ENCODE measurements at regions not wholly inside any gene's neighbourhood (a gene's known extent, or its start where the extent isn't known, plus 50 kb on each side); places are given as distances from the start of the nearest gene placed in this dataset.
A peak's percentile ranks its signal among the peaks of the same experiment; 100 is the strongest.

- peaks cover 2 to 38% (median 11%) of the 10 kb centered on the region in 5 donors for H3K27me3 Mint-ChIP-seq
- H3K27ac Mint-ChIP-seq, result no peak overlapping the region
- DNase-seq (no peak), ATAC-seq (no peak)
- POLR2A ChIA-PET, result no interaction called here
- no peaks in the 10 kb centered on the region for H3K9me3 Mint-ChIP-seq
- no peaks in the 10 kb centered on the region for H3K4me1 Mint-ChIP-seq
- H3K4me3 Mint-ChIP-seq, result no peak overlapping the region
- peaks cover 0 to 4% (median 0%) of the 10 kb centered on the region in 3 donors for H3K36me3 Mint-ChIP-seq
These were observed 436.9 kb upstream of the GYPC start for GRCh38 chr2:126219081-126219480.

- no peak for ATAC-seq
- peaks cover 0 to 4% (median 0%) of the 10 kb centered on the region in 3 donors for H3K36me3 Mint-ChIP-seq
- H3K27ac Mint-ChIP-seq, result no peak overlapping the region
These were observed 435.6 kb upstream of the GYPC start for GRCh38 chr2:126220331-126220730.

GRCh38 chr2:126221506-126221905 lies 434.5 kb upstream of the GYPC start:
- no peak overlapping the region for H3K27ac Mint-ChIP-seq
- H3K36me3 Mint-ChIP-seq, result peaks cover 0 to 4% (median 0%) of the 10 kb centered on the region in 3 donors
- POLR2A ChIA-PET, result no interaction called here
- no peaks in the 10 kb centered on the region for H3K4me1 Mint-ChIP-seq
- no peak for ATAC-seq
- H3K4me3 Mint-ChIP-seq, result no peak overlapping the region
- H3K27me3 Mint-ChIP-seq, result peaks cover 1 to 38% (median 8%) of the 10 kb centered on the region in 5 donors
- DNase-seq, result no peak
- no peaks in the 10 kb centered on the region for H3K9me3 Mint-ChIP-seq

More at GRCh38 chr2:126220331-126220730, 435.6 kb upstream of the GYPC start:
- no peaks in the 10 kb centered on the region for H3K4me1 Mint-ChIP-seq
- no peak for DNase-seq
- no peak overlapping the region for H3K4me3 Mint-ChIP-seq
- POLR2A ChIA-PET, result interaction anchor here (0.7 kb wide), 1 partner anchor 31 kb away, joined by 4 read pairs; no protein-coding TSS in a partner anchor
- H3K9me3 Mint-ChIP-seq, result no peaks in the 10 kb centered on the region
- H3K27me3 Mint-ChIP-seq, result peaks cover 2 to 38% (median 11%) of the 10 kb centered on the region in 5 donors

- Mint-ChIP-seq H3K27me3 (peaks cover 0 to 36% (median 7%) of the 10 kb centered on the region in 5 donors), H3K36me3 (peaks cover 0 to 4% (median 0%) of the 10 kb centered on the region in 3 donors), H3K4me1 (no peaks in the 10 kb centered on the region), H3K9me3 (no peaks in the 10 kb centered on the region), H3K27ac (peak overlapping the region in 1 of 10 donors; percentile 7), H3K4me3 (no peak overlapping the region)
- POLR2A ChIA-PET, result no interaction called here
- DNase-seq, result no peak
- ATAC-seq, result no peak
These were observed 433.7 kb upstream of the GYPC start for GRCh38 chr2:126222278-126222677.

GRCh38 chr2:126224776-126225175 lies 431.2 kb upstream of the GYPC start:
- Mint-ChIP-seq H3K36me3 (peaks cover 0 to 5% (median 0%) of the 10 kb centered on the region in 3 donors), H3K9me3 (peaks cover 0 to 6% (median 2%) of the 10 kb centered on the region in 9 donors), H3K4me3 (no peak overlapping the region), H3K27ac (no peak overlapping the region), H3K27me3 (peaks cover 0 to 21% (median 5%) of the 10 kb centered on the region in 5 donors), H3K4me1 (no peaks in the 10 kb centered on the region)
- ATAC-seq (no peak), DNase-seq (no peak)
- POLR2A ChIA-PET, result no interaction called here

- Mint-ChIP-seq H3K36me3 (peaks cover 0 to 5% (median 0%) of the 10 kb centered on the region in 3 donors), H3K4me1 (no peaks in the 10 kb centered on the region), H3K27me3 (peaks cover 0 to 3% (median under 1%) of the 10 kb centered on the region in 5 donors), H3K4me3 (no peak overlapping the region), H3K27ac (no peak overlapping the region), H3K9me3 (peaks cover 0 to 11% (median 3%) of the 10 kb centered on the region in 9 donors)
- no peak for DNase-seq
- no peak for ATAC-seq
- POLR2A ChIA-PET, result no interaction called here
These were observed 428.7 kb upstream of the GYPC start for GRCh38 chr2:126227250-126227649.

- ATAC-seq (no peak), DNase-seq (no peak)
- H3K9me3 Mint-ChIP-seq, result peaks cover 0 to 11% (median 3%) of the 10 kb centered on the region in 9 donors
- H3K4me1 Mint-ChIP-seq, result no peaks in the 10 kb centered on the region
- peaks cover 0 to 5% (median 0%) of the 10 kb centered on the region in 3 donors for H3K36me3 Mint-ChIP-seq
- peaks cover 0 to 1% (median 0%) of the 10 kb centered on the region in 5 donors for H3K27me3 Mint-ChIP-seq
- POLR2A ChIA-PET, result no interaction called here
- no peak overlapping the region for H3K27ac Mint-ChIP-seq
- H3K4me3 Mint-ChIP-seq, result no peak overlapping the region
These were observed 427.4 kb upstream of the GYPC start for GRCh38 chr2:126228531-126228930.

- POLR2A ChIA-PET, result no interaction called here
- H3K27ac Mint-ChIP-seq, result no peak overlapping the region
These were observed 417.7 kb upstream of the GYPC start for GRCh38 chr2:126238251-126238650.

GRCh38 chr2:126239320-126239955 lies 416.5 kb upstream of the GYPC start:
- Mint-ChIP-seq H3K4me1 (no peaks in the 10 kb centered on the region), H3K27me3 (peaks cover 0 to 28% (median 7%) of the 10 kb centered on the region in 5 donors), H3K9me3 (no peaks in the 10 kb centered on the region), H3K4me3 (no peak overlapping the region), H3K27ac (no peak overlapping the region), H3K36me3 (no peaks in the 10 kb centered on the region)
- no peak for DNase-seq
- POLR2A ChIA-PET, result no interaction called here
- no peak for ATAC-seq

More at GRCh38 chr2:126238251-126238650, 417.7 kb upstream of the GYPC start:
- no peaks in the 10 kb centered on the region for H3K36me3 Mint-ChIP-seq
- H3K27me3 Mint-ChIP-seq, result peaks cover 0 to 28% (median 7%) of the 10 kb centered on the region in 5 donors
- H3K9me3 Mint-ChIP-seq, result no peaks in the 10 kb centered on the region
- DNase-seq (no peak), ATAC-seq (no peak)
- H3K4me3 Mint-ChIP-seq, result no peak overlapping the region
- H3K4me1 Mint-ChIP-seq, result no peaks in the 10 kb centered on the region

- POLR2A ChIA-PET, result no interaction called here
These were observed 415.0 kb upstream of the GYPC start for GRCh38 chr2:126241001-126241400.

GRCh38 chr2:126241411-126241810 lies 414.5 kb upstream of the GYPC start:
- DNase-seq (no peak), ATAC-seq (no peak)
- no peaks in the 10 kb centered on the region for H3K4me1 Mint-ChIP-seq
- H3K9me3 Mint-ChIP-seq, result no peaks in the 10 kb centered on the region
- POLR2A ChIA-PET, result interaction anchor here (0.5 kb wide), 1 partner anchor 1641 kb away, joined by 3 read pairs; no protein-coding TSS in a partner anchor
- H3K27me3 Mint-ChIP-seq, result peaks cover 2 to 21% (median 7%) of the 10 kb centered on the region in 5 donors
- H3K36me3 Mint-ChIP-seq, result no peaks in the 10 kb centered on the region
- H3K4me3 Mint-ChIP-seq, result no peak overlapping the region
- H3K27ac Mint-ChIP-seq, result no peak overlapping the region

More at GRCh38 chr2:126241001-126241400, 415.0 kb upstream of the GYPC start:
- Mint-ChIP-seq H3K36me3 (no peaks in the 10 kb centered on the region), H3K9me3 (no peaks in the 10 kb centered on the region), H3K27me3 (peaks cover 2 to 25% (median 7%) of the 10 kb centered on the region in 5 donors), H3K27ac (no peak overlapping the region), H3K4me3 (no peak overlapping the region), H3K4me1 (no peaks in the 10 kb centered on the region)
- no peak for ATAC-seq
- no peak for DNase-seq

GRCh38 chr2:126244937-126245336 lies 411.0 kb upstream of the GYPC start:
- peaks cover 3 to 29% (median 9%) of the 10 kb centered on the region in 5 donors for H3K27me3 Mint-ChIP-seq
- H3K9me3 Mint-ChIP-seq, result no peaks in the 10 kb centered on the region
- H3K27ac Mint-ChIP-seq, result no peak overlapping the region
- POLR2A ChIA-PET, result no interaction called here
- ATAC-seq (no peak), DNase-seq (peak in 5 of 10 donors; percentile 1 to 20 (median 18))
- H3K4me1 Mint-ChIP-seq, result no peaks in the 10 kb centered on the region
- H3K36me3 Mint-ChIP-seq, result no peaks in the 10 kb centered on the region
- no peak overlapping the region for H3K4me3 Mint-ChIP-seq

- POLR2A ChIA-PET, result no interaction called here
- Mint-ChIP-seq H3K27ac (no peak overlapping the region), H3K27me3 (peaks cover 0 to 30% (median 2%) of the 10 kb centered on the region in 5 donors), H3K4me1 (no peaks in the 10 kb centered on the region), H3K9me3 (no peaks in the 10 kb centered on the region), H3K36me3 (no peaks in the 10 kb centered on the region), H3K4me3 (no peak overlapping the region)
- DNase-seq (no peak), ATAC-seq (no peak)
These were observed 402.3 kb upstream of the GYPC start for GRCh38 chr2:126253669-126254068.

GRCh38 chr2:126264625-126265024 lies 391.3 kb upstream of the GYPC start:
- ATAC-seq (no peak), DNase-seq (no peak)
- no peak overlapping the region for H3K4me3 Mint-ChIP-seq
- POLR2A ChIA-PET, result no interaction called here
- H3K27me3 Mint-ChIP-seq, result peaks cover 8 to 58% (median 13%) of the 10 kb centered on the region in 5 donors
- no peaks in the 10 kb centered on the region for H3K36me3 Mint-ChIP-seq
- no peaks in the 10 kb centered on the region for H3K9me3 Mint-ChIP-seq
- no peaks in the 10 kb centered on the region for H3K4me1 Mint-ChIP-seq
- H3K27ac Mint-ChIP-seq, result no peak overlapping the region

Data from naive thymus-derived CD8-positive, alpha-beta T cell (primary cell).